ENCODE measurements at regions not wholly inside any gene's neighbourhood (a gene's known extent, or its start where the extent isn't known, plus 50 kb on each side); places are given as distances from the start of the nearest gene placed in this dataset.
"Not testable (repeated sequence)": the region's sequence is repeated elsewhere in the genome, so short reads cannot be mapped to it uniquely, and the experiment has no call there.

- FAIRE-seq (no peak), DNase-seq (ENCODE audit: extremely low spot score, insufficient read length, low read depth) (no peak)
These were observed 173.5 kb upstream of the SFSWAP start for GRCh38 chr12:131537267-131537958.

GRCh38 chr12:131539381-131539780 is 171.5 kb upstream of the SFSWAP start:
- FAIRE-seq, result no peak
- no peak for DNase-seq (ENCODE audit: extremely low spot score, insufficient read length, low read depth)

- FAIRE-seq (no peak), DNase-seq (ENCODE audit: extremely low spot score, insufficient read length, low read depth) (no peak)
These were observed 170.7 kb upstream of the SFSWAP start for GRCh38 chr12:131540138-131540623.

DNA sequence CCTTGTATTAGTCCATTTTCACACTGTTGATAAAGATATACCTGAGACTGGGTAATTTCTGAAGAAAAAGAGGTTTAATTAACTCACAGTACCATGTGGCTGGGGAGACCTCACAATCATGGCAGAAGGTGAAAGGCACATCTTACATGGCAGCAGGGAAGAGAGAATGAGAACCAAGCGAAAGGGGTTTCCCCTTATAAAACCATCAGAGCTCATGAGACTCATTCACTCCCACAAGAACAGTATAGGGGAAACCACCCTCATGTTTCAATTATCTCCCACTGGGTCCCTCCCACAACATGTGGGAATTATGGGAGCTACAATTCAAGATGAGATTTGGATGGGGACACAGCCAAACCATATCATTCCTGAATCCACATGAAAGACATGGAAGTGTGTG is 169.4 kb upstream of the SFSWAP start:
- not testable (repeated sequence) for DNase-seq (ENCODE audit: extremely low spot score, insufficient read length, low read depth); FAIRE-seq

DNA sequence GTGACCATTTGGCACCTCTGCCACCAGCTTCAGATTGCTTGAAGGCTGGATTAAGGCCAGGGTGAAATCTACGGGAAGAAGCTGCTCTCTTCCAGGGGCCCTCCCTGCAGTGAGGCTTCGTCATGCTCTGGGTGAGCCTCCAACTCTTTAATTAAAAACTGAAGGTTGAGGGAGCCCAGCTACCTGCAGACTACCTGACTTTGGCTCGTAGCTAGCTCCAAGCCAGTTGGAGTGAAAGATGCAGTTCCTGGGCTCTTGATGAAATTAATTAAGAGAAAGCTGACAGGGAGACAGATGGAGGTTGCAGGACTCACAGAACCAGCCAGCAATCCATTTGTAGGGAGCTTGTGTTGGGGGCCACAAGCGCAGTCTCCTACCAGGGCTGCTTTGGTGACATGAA is 168.5 kb upstream of the SFSWAP start:
- DNase-seq (ENCODE audit: extremely low spot score, insufficient read length, low read depth) (no peak), FAIRE-seq (no peak)

- no peak for FAIRE-seq
- DNase-seq (ENCODE audit: extremely low spot score, insufficient read length, low read depth), result no peak
These were observed 167.8 kb upstream of the SFSWAP start for GRCh38 chr12:131543040-131543439.

DNA sequence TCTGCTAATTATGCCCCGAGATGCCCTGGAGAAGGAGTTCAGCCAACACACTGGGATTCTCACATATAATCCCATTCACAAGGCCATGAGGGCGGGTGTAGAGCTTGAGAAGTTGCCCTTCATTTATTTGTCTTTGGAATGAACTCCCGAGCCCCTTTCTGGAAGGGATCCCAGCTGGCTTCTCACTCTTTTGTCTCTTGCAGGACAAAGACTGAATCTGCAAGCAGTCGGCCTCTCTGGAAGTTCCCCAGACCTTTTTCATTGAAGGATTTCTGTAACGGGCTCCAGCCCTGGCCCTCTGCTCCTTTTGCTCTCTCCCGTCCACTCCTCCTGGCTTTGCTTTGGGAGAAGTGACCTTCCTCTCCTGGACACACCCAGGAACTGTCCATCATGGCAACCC is 163.3 kb upstream of the SFSWAP start:
- DNase-seq (ENCODE audit: extremely low spot score, insufficient read length, low read depth) (no peak), FAIRE-seq (no peak)

- DNase-seq (ENCODE audit: extremely low spot score, insufficient read length, low read depth) (no peak), FAIRE-seq (no peak)
These were observed 160.8 kb upstream of the SFSWAP start for GRCh38 chr12:131550121-131550520.

- FAIRE-seq (no peak), DNase-seq (ENCODE audit: extremely low spot score, insufficient read length, low read depth) (no peak)
These were observed 159.0 kb upstream of the SFSWAP start for GRCh38 chr12:131551675-131552491.

DNA sequence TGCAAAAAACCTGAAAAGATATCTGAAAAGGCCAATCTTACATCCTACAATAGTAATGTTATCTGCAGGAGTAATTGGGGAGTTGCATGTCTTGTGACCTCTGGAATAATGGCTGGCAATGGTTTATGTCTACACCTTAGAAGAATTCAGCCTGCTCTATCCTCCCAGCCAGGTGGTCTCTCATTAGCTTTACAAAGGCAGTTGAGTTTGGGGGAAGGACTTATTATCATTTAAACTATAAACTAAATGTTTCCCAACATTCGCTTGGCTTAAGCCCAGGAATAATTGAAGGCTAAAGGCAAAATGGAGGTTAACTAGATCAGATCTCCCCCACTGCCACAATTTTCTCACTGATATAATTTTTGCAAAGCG is 158.4 kb upstream of the SFSWAP start:
- DNase-seq (ENCODE audit: extremely low spot score, insufficient read length, low read depth) (no peak), FAIRE-seq (no peak)

DNA sequence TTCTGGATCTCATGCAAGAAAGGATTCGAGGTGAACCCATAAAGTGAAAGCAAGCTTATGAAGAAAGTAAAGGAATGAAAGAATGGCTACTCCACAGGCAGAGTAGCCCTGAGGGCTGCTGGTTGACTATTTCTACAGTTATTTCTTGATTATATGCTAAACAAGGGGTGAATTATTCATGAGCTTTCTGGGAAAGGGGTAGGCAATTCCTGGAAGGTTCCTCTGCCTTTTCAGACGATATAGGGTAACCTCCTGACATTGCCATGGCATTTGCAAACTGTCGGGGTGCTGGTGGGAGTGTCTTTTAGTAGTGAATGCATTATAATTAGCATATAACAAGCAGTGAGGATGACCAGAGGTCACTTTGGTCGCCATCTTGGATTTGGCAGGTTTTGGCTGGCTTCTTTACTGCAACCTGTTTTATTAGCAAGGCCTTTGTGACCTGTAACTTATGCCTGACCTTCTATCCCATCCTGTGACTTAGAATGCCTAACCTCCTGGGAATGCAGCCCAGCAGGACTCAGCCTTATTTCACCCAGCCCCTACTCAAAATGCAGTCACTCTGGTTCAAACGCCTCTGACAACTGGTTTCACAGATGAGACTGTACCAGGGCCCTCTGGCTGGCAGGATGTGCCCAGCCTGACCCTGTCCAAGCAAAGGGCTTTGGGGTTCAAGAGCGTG is 157.7 kb upstream of the SFSWAP start:
- FAIRE-seq, result no peak

DNA sequence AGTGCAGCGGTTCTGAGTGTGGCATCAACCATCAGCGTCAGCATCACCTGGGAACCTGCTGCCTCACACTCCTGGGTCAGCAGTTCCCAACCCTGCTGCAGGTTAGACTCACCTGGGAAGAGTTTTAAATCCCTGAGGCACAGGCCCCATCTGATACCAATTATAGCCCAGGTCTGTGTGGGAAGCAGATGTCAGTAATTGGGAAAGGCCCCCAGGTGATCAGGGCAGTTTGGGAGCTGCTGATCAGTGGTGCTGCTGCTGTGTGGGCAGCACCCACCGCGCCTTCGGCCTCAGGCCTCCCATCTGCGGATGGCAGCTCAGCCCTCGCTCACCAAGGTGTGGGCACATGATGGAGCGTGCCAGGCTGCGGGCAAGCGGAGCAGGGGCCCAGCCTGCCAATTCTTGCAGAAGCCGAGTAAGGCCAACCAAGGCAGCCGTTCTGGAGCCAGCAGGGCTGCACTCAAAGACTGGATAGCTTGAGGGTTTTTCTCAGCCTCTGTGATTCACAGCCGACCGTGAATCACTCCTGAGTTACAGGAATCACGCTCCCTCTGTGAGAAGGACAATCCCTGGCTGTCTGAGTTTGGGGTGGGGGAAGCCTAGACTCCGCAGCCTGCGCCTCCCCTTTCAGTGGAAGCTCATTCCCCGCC is 155.6 kb upstream of the SFSWAP start:
- DNase-seq (ENCODE audit: extremely low spot score, insufficient read length, low read depth), result no peak
- no peak for FAIRE-seq

More for the DNA sequence above, 157.7 kb upstream of the SFSWAP start:
- no peak for DNase-seq (ENCODE audit: extremely low spot score, insufficient read length, low read depth)

GRCh38 chr12:131555866-131556265 is 155.0 kb upstream of the SFSWAP start:
- FAIRE-seq, result no peak
- no peak for DNase-seq (ENCODE audit: extremely low spot score, insufficient read length, low read depth)

- DNase-seq (ENCODE audit: extremely low spot score, insufficient read length, low read depth) (no peak), FAIRE-seq (no peak)
These were observed 153.7 kb upstream of the SFSWAP start for GRCh38 chr12:131557078-131557709.

- DNase-seq (ENCODE audit: extremely low spot score, insufficient read length, low read depth), result no peak
- no peak for FAIRE-seq
These were observed 151.1 kb upstream of the SFSWAP start for GRCh38 chr12:131559517-131560516.

DNA sequence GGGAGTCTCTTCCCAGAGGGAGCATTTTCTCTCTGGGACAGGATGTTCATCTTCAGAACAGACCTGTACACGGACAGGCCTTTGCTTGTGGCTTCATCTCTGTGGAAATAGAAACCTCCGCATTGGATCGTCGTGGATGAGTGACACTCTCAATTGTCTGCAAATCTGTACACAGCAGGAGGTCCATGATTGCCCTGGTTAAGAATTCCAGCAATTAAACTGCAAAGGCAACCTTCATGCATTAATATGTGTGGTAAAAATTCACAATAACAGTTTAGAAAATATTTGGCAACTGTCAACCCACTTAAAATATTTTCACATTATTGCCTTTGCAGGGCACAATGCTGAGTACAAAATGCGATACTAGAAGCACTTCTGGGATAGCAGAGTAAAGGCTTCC is 149.8 kb upstream of the SFSWAP start:
- no peak for FAIRE-seq

DNA sequence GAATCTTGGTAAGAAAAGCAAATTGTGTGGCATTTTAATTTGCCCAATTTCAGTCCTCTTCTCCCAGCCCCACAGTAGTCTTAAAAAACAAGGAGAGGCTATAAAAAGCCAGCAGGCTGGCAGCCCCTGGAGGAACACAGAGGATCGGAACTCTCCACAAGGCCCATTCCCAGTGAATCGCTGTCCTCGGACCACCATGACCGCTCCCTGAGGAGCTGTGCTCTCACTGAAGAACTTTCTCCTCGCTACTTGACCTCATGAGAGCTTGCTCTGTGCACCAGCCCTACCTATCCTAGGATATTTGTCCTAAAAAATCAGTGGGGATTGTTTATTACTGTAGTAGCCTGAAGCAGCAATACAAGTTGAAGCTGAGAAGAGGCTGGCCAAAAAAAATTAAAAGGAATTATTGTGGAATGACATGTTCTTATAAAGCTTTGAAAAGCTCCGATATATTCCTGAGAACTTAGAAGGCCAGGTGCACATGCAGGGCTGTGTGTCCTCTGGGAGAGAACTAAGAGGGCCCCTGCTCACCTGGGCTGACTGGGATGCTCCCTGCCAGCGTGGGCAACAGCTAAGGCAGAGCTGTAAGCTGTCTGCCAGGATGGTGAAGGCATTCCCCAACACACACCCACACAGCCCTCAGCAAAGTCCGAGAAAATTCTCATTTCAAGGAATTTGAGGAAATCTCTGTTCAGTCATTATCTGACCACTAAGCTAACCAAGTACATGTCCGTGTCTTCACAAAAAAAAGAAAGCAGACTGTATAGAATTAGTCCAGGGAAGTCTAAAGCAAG is 148.8 kb upstream of the SFSWAP start:
- FAIRE-seq (no peak), DNase-seq (ENCODE audit: extremely low spot score, insufficient read length, low read depth) (no peak)

More for the DNA sequence above, 149.8 kb upstream of the SFSWAP start:
- DNase-seq (ENCODE audit: extremely low spot score, insufficient read length, low read depth), result no peak

All from GM18507 (cell line).